Neural progenitor cell (in vitro differentiated cells): ENCODE measurements at regions not wholly inside any gene's neighbourhood (a gene's known extent, or its start where the extent isn't known, plus 50 kb on each side); places are given as distances from the start of the nearest gene placed in this dataset.

Experiments used
- DNase-seq: peaks from one replicate; pipeline ENCODE4 v3.0.0-alpha.2; 2016; ENCODE audit warnings: low spot score
- H2AFZ ChIP-seq: fragments of 200-600 bp; sonication (generic); replicated peaks from 2 replicates; pipeline ENCODE4 v1.6.1; 2016; ENCODE audit warnings: antibody characterized with exemption
- H3F3A ChIP-seq: fragments of 200-600 bp; sonication (generic); 2 replicates; pipeline ENCODE4 v1.6.1; 2016; ENCODE audit warnings: antibody characterized with exemption, low read depth
- H3K27ac ChIP-seq: fragments of 200-600 bp; sonication (generic); 2 replicates; pipeline ENCODE4 v1.5.1; 2016; ENCODE audit warnings: mild to moderate bottlenecking
- H3K27me3 ChIP-seq: fragments of 200-600 bp; sonication (generic); 2 replicates; pipeline ENCODE4 v1.6.1; 2016; ENCODE audit warnings: mild to moderate bottlenecking, moderate library complexity
- H3K36me3 ChIP-seq: fragments of 200-600 bp; sonication (generic); 2 replicates; pipeline ENCODE4 v1.5.1; 2016
- H3K4me1 ChIP-seq: fragments of 200-600 bp; sonication (generic); 2 replicates; pipeline ENCODE4 v1.6.1; 2016; ENCODE audit warnings: mixed run types
- H3K4me2 ChIP-seq: fragments of 200-600 bp; sonication (generic); 2 replicates; pipeline ENCODE4 v1.6.1; 2016
- H3K4me3 ChIP-seq: fragments of 200-600 bp; sonication (generic); 2 replicates; pipeline ENCODE4 v1.5.1; 2016
- H3K79me2 ChIP-seq: fragments of 200-600 bp; sonication (generic); 2 replicates; pipeline ENCODE4 v1.6.1; 2016; ENCODE audit warnings: low read depth
- H3K9ac ChIP-seq: fragments of 200-600 bp; sonication (generic); 2 replicates; pipeline ENCODE4 v1.6.1; 2016
- H3K9me3 ChIP-seq: fragments of 200-600 bp; sonication (generic); 2 replicates; pipeline ENCODE4 v1.5.1; 2016; ENCODE audit warnings: low read depth
- H4K20me1 ChIP-seq: fragments of 200-600 bp; sonication (generic); 2 replicates; pipeline ENCODE4 v1.6.1; 2016; ENCODE audit warnings: low read depth
- H3K27ac Mint-ChIP-seq: 3 replicates; pipeline ENCODE4 v1.8.0; 2021; ENCODE audit warnings: mixed read lengths
- H3K27me3 Mint-ChIP-seq: 2 replicates; pipeline ENCODE4 v1.8.0; 2022; ENCODE audit warnings: low read depth, mild to moderate bottlenecking, inconsistent platforms, moderate library complexity, mixed read lengths; ENCODE audit not compliant: insufficient read depth
- H3K36me3 Mint-ChIP-seq: 3 replicates; pipeline ENCODE4 v1.8.0; 2021; ENCODE audit warnings: mixed read lengths
- H3K4me1 Mint-ChIP-seq: 3 replicates; pipeline ENCODE4 v1.8.0; 2021; ENCODE audit warnings: mixed read lengths
- H3K4me3 Mint-ChIP-seq: 3 replicates; pipeline ENCODE4 v1.8.0; 2021; ENCODE audit warnings: mild to moderate bottlenecking, moderate library complexity, mixed read lengths
- H3K9me3 Mint-ChIP-seq: 3 replicates; pipeline ENCODE4 v1.8.0; 2020; ENCODE audit warnings: mixed read lengths
- EZH2 ChIP-seq: fragments of 200-600 bp; sonication (generic); IDR thresholded peaks from 2 replicates; pipeline ENCODE4 v1.6.1; 2017; ENCODE audit warnings: antibody characterized with exemption, mild to moderate bottlenecking, moderate library complexity
- EZH2phosphoT487 ChIP-seq: fragments of 200-600 bp; sonication (generic); IDR thresholded peaks from 2 replicates; pipeline ENCODE4 v1.6.1; 2017; ENCODE audit warnings: antibody characterized with exemption
- TF ChIP-seq, protein P1 (sequence below): fragments of 200-600 bp; sonication (generic); IDR thresholded peaks from 2 replicates; pipeline ENCODE4 v1.5.1; 2017; ENCODE audit warnings: antibody characterized with exemption, mild to moderate bottlenecking

DNA sequence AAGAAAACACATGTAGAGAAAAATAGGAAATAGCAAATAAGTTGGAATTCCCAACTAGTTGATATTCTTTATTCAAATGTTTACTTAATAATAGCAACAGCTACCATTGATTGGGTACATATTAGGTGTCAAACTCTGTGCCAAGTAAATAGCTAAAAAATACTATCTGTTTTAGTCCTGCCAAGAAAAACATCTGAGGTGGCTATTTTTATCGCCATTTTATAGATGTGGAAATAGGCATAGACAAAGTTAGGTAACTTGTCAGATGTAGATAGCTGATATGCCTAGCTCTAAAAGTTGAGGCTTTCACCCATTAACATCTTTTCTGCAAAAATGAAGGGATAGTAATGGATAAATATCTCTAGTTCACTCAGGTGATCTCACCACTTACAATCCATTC is 549.2 kb upstream of the ID4 start:
- H3K79me2 ChIP-seq: no peaks in the 10 kb centered on the region

DNA sequence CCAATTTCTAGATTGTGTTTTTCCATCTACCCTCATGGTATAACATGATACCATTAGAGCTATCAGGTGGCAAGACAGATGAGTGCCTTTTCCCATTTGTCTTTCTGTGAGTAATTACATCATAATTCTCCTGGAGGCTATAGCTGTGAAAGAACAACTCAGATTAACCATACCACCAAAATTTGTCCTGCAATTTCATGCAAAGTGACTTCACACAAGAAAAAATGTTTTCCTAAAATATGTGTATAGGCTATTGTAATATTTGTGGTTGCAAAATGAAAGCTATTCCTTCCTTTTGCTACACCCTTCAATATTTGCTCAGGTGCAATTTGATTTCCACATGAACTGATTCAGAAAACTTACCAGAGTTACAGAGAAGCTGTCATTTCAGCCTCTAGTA is 547.7 kb upstream of the ID4 start:
- no peaks in the 10 kb centered on the region for H3K79me2 ChIP-seq
- no peak overlapping the region for H2AFZ ChIP-seq
- no peak for DNase-seq
- no peak for TF ChIP-seq EZH2phosphoT487
- Mint-ChIP-seq H3K36me3 (no peaks in the 10 kb centered on the region), H3K4me3 (no peak overlapping the region), H3K4me1 (no peaks in the 10 kb centered on the region), H3K27ac (no peak overlapping the region), H3K27me3 (no peaks in the 10 kb centered on the region), H3K9me3 (peaks cover 2% of the 10 kb centered on the region)
- H3K4me1 ChIP-seq: no peaks in the 10 kb centered on the region
- no peaks in the 10 kb centered on the region for H3K36me3 ChIP-seq
- no peak overlapping the region for H3K27ac ChIP-seq
- no peaks in the 10 kb centered on the region for H3K9me3 ChIP-seq
- no peak overlapping the region for H3K4me3 ChIP-seq
- H3K27me3 ChIP-seq: no peaks in the 10 kb centered on the region
- H3K9ac ChIP-seq: no peak overlapping the region
- H3K4me2 ChIP-seq: no peak overlapping the region
- no peaks in the 10 kb centered on the region for H4K20me1 ChIP-seq
- H3F3A ChIP-seq: no peaks in the 10 kb centered on the region

More for the DNA sequence above, 549.2 kb upstream of the ID4 start:
- H3K36me3 ChIP-seq: no peaks in the 10 kb centered on the region
- Mint-ChIP-seq H3K4me3 (no peak overlapping the region), H3K4me1 (no peaks in the 10 kb centered on the region), H3K36me3 (no peaks in the 10 kb centered on the region), H3K27me3 (no peaks in the 10 kb centered on the region), H3K27ac (no peak overlapping the region), H3K9me3 (peaks cover 2% of the 10 kb centered on the region)
- H3F3A ChIP-seq: no peaks in the 10 kb centered on the region
- H3K27me3 ChIP-seq: no peaks in the 10 kb centered on the region
- no peak overlapping the region for H3K27ac ChIP-seq
- H3K4me1 ChIP-seq: no peaks in the 10 kb centered on the region
- no peak overlapping the region for H3K9ac ChIP-seq
- no peaks in the 10 kb centered on the region for H3K9me3 ChIP-seq
- H2AFZ ChIP-seq: no peak overlapping the region
- TF ChIP-seq, protein P1, sequence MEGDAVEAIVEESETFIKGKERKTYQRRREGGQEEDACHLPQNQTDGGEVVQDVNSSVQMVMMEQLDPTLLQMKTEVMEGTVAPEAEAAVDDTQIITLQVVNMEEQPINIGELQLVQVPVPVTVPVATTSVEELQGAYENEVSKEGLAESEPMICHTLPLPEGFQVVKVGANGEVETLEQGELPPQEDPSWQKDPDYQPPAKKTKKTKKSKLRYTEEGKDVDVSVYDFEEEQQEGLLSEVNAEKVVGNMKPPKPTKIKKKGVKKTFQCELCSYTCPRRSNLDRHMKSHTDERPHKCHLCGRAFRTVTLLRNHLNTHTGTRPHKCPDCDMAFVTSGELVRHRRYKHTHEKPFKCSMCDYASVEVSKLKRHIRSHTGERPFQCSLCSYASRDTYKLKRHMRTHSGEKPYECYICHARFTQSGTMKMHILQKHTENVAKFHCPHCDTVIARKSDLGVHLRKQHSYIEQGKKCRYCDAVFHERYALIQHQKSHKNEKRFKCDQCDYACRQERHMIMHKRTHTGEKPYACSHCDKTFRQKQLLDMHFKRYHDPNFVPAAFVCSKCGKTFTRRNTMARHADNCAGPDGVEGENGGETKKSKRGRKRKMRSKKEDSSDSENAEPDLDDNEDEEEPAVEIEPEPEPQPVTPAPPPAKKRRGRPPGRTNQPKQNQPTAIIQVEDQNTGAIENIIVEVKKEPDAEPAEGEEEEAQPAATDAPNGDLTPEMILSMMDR: no peak
- TF ChIP-seq EZH2 (no peak), EZH2phosphoT487 (no peak)
- DNase-seq: no peak
- no peak overlapping the region for H3K4me2 ChIP-seq
- H3K4me3 ChIP-seq: no peak overlapping the region
- no peaks in the 10 kb centered on the region for H4K20me1 ChIP-seq

GRCh38 chr6:19297880-19298279 is 539.3 kb upstream of the ID4 start:
- Histone ChIP-seq H3K4me2 (peak overlapping the region; percentile 39), H3K36me3 (no peaks in the 10 kb centered on the region), H4K20me1 (no peaks in the 10 kb centered on the region), H3F3A (no peaks in the 10 kb centered on the region), H3K27ac (no peak overlapping the region), H3K9me3 (no peaks in the 10 kb centered on the region), H3K79me2 (no peaks in the 10 kb centered on the region), H3K27me3 (peaks cover 4% of the 10 kb centered on the region), H2AFZ (no peak overlapping the region), H3K9ac (no peak overlapping the region), H3K4me1 (peaks cover 27% of the 10 kb centered on the region), H3K4me3 (no peak overlapping the region)
- Mint-ChIP-seq H3K36me3 (no peaks in the 10 kb centered on the region), H3K4me3 (no peak overlapping the region), H3K27me3 (peaks cover 6% of the 10 kb centered on the region), H3K4me1 (peaks cover 38% of the 10 kb centered on the region), H3K27ac (peak overlapping the region; percentile 62), H3K9me3 (peaks cover 2% of the 10 kb centered on the region)
- DNase-seq: no peak
- TF ChIP-seq EZH2phosphoT487: no peak
- no peak for TF ChIP-seq EZH2
- TF ChIP-seq, protein P1: no peak

DNA sequence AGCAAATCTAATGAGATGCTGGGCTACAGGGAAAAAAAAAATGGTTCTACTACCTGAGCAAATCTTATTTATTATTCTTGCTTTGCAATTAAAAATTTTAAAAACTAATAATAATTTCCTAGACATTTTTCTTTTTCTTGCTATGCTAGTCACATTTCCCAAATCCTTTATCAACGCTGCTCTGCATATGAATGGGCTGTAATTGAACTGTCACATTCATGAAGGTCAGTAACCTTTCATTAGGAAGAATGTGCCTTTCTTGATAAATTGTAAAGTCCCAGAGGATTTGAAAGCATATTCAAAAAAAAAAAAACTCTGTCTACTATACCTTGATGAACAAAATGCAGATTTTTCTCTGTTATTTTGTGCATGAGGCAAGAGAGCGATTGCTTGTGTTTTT is 538.7 kb upstream of the ID4 start:
- Histone ChIP-seq H3K27ac (no peak overlapping the region), H3K36me3 (no peaks in the 10 kb centered on the region), H3F3A (no peaks in the 10 kb centered on the region), H4K20me1 (no peaks in the 10 kb centered on the region), H3K27me3 (peaks cover 4% of the 10 kb centered on the region), H3K9ac (no peak overlapping the region), H3K4me3 (peak overlapping the region; percentile 2), H3K9me3 (no peaks in the 10 kb centered on the region), H3K4me2 (peak overlapping the region; percentile 39), H3K79me2 (no peaks in the 10 kb centered on the region), H3K4me1 (peaks cover 30% of the 10 kb centered on the region), H2AFZ (no peak overlapping the region)
- Mint-ChIP-seq H3K27me3 (peaks cover 6% of the 10 kb centered on the region), H3K4me3 (peak overlapping the region; percentile 15), H3K27ac (peak overlapping the region; percentile 57), H3K4me1 (peaks cover 44% of the 10 kb centered on the region), H3K9me3 (peaks cover 2% of the 10 kb centered on the region), H3K36me3 (no peaks in the 10 kb centered on the region)
- TF ChIP-seq, protein P1: no peak
- no peak for TF ChIP-seq EZH2
- TF ChIP-seq EZH2phosphoT487: peak; percentile 26
- DNase-seq: no peak
